Adrenal gland (tissue), 9 donors: ENCODE measurements at regions not wholly inside any gene's neighbourhood (a gene's known extent, or its start where the extent isn't known, plus 50 kb on each side); places are given as distances from the start of the nearest gene placed in this dataset.

Experiments used
- DNase-seq, 7 donors: peaks; one replicate each; pipeline ENCODE4 v3.0.0-alpha.2; 2019 to 2020
- H3K27ac ChIP-seq, 5 donors: fragments of 200-600 bp; sonication (generic) in 4 of 5; 1 replicate in 3 of 5; 2 replicates in 2 of 5; pipeline versions ENCODE4 v1.5.1 to v1.8.0; 2016 to 2020; ENCODE audit warnings: mild to moderate bottlenecking in 1 of 5
- H3K27me3 ChIP-seq: fragments of 200-600 bp; 2 replicates; pipeline ENCODE4 v1.8.0; 2021
- H3K36me3 ChIP-seq, 2 donors: fragments of 200-600 bp; replicated peaks in 1 of 2; 1 replicate in 1 of 2; 2 replicates in 1 of 2; pipeline versions ENCODE4 v1.5.1 to v1.8.0; 2018 to 2022
- H3K4me1 ChIP-seq, 2 donors: fragments of 200-600 bp; replicated peaks in 1 of 2; 1 replicate in 1 of 2; 2 replicates in 1 of 2; pipeline versions ENCODE4 v1.5.1 to v1.8.0; 2018 to 2021
- H3K4me3 ChIP-seq, 4 donors: fragments of 200-600 bp; sonication (generic) in 3 of 4; one replicate each; pipeline ENCODE4 v1.5.1; 2016 to 2018
- H3K9me3 ChIP-seq, 3 donors: fragments of 200-600 bp; sonication (generic) in 1 of 3; replicated peaks in 1 of 3; 1 replicate in 2 of 3; 2 replicates in 1 of 3; pipeline versions ENCODE4 v1.5.1 to v1.8.0; 2016 to 2021
- POLR2A ChIP-seq, 2 donors: fragments of 450-650 bp; IDR thresholded peaks; one replicate each; pipeline ENCODE4 v1.6.1; 2017; ENCODE audit warnings: antibody characterized with exemption in 2 of 2, mild to moderate bottlenecking in 2 of 2, moderate library complexity in 1 of 2
- WGBS, 4 donors: extraction: QIAGEN DNeasy Blood & Tissue Kit in 2 of 4; methylation state at CpG; one replicate each; pipeline versions ENCODE4 v1.1.5 to v1.1.7; 2013 to 2017; 5-methylcytosine and 5-hydroxymethylcytosine counted together
- intact Hi-C, 2 donors: fragments of 100-400 bp; cut with DNase I; formaldehyde crosslinking; loops; one replicate each; pipeline versions ENCODE4 v1.14.1 to v1.15.0; 2022 to 2023
- TF ChIP-seq, protein P1 (sequence below), 6 experiments: fragments of 450-650 bp in 4 of 6; fragments of 200-600 bp in 2 of 6; sonication (generic) in 1 of 6; IDR thresholded peaks; 1 replicate in 5 of 6; 2 replicates in 1 of 6; pipeline versions ENCODE4 v1.5.1 to v1.8.0; 2016 to 2021; ENCODE audit warnings: antibody characterized with exemption in 6 of 6, mild to moderate bottlenecking in 2 of 6, moderate library complexity in 1 of 6
- donor health status: healthy with polysubstance abuse.
- donor health status: Bipolar disorder and iron deficiency.
- donor health status: DM: yes; HTN: yes; CAD: no.
- donor health status: DM: no; HTN: no; CAD: no.
- donor health status: DM: no; HTN: no; CAD: no.

DNA sequence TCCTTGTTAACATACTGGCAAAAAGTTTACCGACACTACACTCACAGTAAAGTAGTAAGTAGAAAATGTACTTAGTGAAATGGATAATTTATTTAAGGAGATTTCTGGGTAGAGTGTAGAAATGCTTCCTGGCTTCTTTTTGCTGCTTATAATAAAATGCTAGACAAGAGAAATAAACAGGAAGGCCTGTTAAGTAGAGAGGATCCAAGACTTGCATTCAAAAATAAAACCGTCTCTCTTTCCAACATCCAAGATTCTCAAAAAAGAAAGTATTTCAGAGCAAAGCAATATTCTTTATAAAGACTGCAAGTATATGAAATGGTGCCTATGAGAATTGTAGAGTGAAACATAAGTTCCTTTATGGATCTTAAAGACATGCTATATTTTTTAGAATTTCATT lies 77.0 kb upstream of the CNTN6 start:
- Histone ChIP-seq H3K4me1 (no peaks in the 10 kb centered on the region), H3K27me3 (no peaks in the 10 kb centered on the region), H3K27ac (no peak overlapping the region), H3K4me3 (no peak overlapping the region), H3K9me3 (no peaks in the 10 kb centered on the region), H3K36me3 (no peaks in the 10 kb centered on the region)
- no peak for TF ChIP-seq POLR2A (IDR thresholded peaks at IDR 0.05)
- TF ChIP-seq, protein P1, sequence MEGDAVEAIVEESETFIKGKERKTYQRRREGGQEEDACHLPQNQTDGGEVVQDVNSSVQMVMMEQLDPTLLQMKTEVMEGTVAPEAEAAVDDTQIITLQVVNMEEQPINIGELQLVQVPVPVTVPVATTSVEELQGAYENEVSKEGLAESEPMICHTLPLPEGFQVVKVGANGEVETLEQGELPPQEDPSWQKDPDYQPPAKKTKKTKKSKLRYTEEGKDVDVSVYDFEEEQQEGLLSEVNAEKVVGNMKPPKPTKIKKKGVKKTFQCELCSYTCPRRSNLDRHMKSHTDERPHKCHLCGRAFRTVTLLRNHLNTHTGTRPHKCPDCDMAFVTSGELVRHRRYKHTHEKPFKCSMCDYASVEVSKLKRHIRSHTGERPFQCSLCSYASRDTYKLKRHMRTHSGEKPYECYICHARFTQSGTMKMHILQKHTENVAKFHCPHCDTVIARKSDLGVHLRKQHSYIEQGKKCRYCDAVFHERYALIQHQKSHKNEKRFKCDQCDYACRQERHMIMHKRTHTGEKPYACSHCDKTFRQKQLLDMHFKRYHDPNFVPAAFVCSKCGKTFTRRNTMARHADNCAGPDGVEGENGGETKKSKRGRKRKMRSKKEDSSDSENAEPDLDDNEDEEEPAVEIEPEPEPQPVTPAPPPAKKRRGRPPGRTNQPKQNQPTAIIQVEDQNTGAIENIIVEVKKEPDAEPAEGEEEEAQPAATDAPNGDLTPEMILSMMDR (IDR thresholded peaks at IDR 0.05), result no peak
- DNase-seq, result no peak
- intact Hi-C loops, result no loop called here
- WGBS, 4 donors, result 36 to 81% (median 58%) methylated on average over 2 of the region's 2 CpGs

DNA sequence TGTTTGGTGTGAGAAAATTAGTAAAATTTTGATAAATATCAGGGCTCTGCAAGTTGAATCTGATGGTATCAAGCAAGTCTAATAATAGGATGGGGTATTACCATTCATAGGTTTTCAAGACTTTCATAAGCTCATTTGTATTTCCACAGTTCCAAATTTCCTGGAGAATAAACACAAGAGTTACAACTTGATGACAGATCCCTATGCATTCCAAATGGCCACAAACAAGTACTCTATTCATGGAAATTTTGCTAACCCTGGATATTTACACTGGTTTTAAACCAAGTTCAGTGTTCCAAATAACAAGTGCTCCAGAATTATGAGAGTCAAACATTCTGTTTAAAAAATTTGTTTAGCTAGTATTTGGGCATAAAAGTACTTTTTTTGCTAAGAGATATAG lies 75.0 kb upstream of the CNTN6 start:
- no peaks in the 10 kb centered on the region for H3K9me3 ChIP-seq
- H3K4me1 ChIP-seq, result no peaks in the 10 kb centered on the region
- no peaks in the 10 kb centered on the region for H3K27me3 ChIP-seq
- no peak overlapping the region for H3K27ac ChIP-seq
- H3K36me3 ChIP-seq, result no peaks in the 10 kb centered on the region
- DNase-seq, result no peak
- intact Hi-C loops, result no loop called here
- no peak overlapping the region for H3K4me3 ChIP-seq
- TF ChIP-seq, protein P1 (IDR thresholded peaks at IDR 0.05), result no peak
- no peak for TF ChIP-seq POLR2A (IDR thresholded peaks at IDR 0.05)

DNA sequence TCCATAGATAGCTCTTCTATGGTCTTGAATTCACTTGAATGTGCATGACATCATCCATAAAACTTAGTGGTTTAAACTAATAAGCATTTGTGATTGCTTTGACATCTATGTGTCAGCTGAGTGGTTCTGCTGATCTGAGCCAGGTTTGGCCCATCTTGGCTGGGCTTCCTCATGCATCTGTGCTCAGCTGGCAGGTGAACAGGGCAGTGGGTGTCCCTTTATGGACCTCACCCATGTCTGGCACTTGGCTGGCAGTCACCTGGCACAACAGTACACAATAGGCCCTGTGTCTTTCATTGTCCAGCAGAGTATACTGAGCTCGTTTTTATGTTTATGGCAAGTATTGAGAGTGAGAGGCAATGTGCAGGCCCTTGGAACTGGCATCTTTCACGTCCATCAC lies 73.7 kb upstream of the CNTN6 start:
- Histone ChIP-seq H3K4me1 (no peaks in the 10 kb centered on the region), H3K4me3 (no peak overlapping the region), H3K27me3 (no peaks in the 10 kb centered on the region), H3K9me3 (no peaks in the 10 kb centered on the region), H3K36me3 (no peaks in the 10 kb centered on the region), H3K27ac (no peak overlapping the region)
- 60 to 73% (median 62%) methylated on average over 2 of the region's 2 CpGs for WGBS, 4 donors
- intact Hi-C loops, result no loop called here
- TF ChIP-seq, protein P1 (IDR thresholded peaks at IDR 0.05), result no peak
- TF ChIP-seq POLR2A (IDR thresholded peaks at IDR 0.05), result no peak
- DNase-seq, result no peak

DNA sequence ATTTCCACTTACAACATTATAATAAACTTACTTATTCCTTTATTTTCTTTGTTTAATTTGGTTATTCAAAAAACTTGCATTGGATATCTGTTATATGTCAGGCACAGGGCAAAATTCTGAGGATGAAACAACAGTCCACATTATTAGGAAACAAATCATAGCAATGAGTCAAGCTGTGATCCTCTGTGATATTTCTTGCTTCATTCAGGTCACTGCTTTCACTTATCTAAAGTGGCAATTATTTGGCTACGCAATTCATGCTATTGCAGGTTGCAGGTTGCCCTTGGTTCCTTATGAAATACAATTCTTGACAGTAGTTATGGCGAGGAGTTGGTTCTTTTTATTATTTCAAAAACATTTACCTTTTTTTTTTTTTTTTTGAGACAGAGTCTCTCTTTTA lies 66.4 kb upstream of the CNTN6 start:
- 55 to 73% (median 62%) methylated on average over 2 of the region's 2 CpGs for WGBS, 4 donors
- no peak for TF ChIP-seq POLR2A (IDR thresholded peaks at IDR 0.05)
- TF ChIP-seq, protein P1 (IDR thresholded peaks at IDR 0.05), result no peak
- Histone ChIP-seq H3K9me3 (no peaks in the 10 kb centered on the region), H3K4me1 (no peaks in the 10 kb centered on the region), H3K36me3 (no peaks in the 10 kb centered on the region), H3K27ac (no peak overlapping the region), H3K27me3 (no peaks in the 10 kb centered on the region), H3K4me3 (no peak overlapping the region)
- intact Hi-C loops, result no loop called here
- DNase-seq, result no peak
